ENCODE measurements at regions not wholly inside any gene's neighbourhood (a gene's known extent, or its start where the extent isn't known, plus 50 kb on each side); places are given as distances from the start of the nearest gene placed in this dataset.

- DNase-seq (ENCODE audit: low read depth) = no peak
Observed at GRCh38 chr11:127334466-127334865, 333.9 kb upstream of the KIRREL3 start.

- no peak for DNase-seq (ENCODE audit: low read depth)
Observed at GRCh38 chr11:127332896-127333295, 332.3 kb upstream of the KIRREL3 start.

GRCh38 chr11:127330044-127330443 is 329.5 kb upstream of the KIRREL3 start:
- no peak for DNase-seq (ENCODE audit: low read depth)

GRCh38 chr11:127308291-127308690 is 307.7 kb upstream of the KIRREL3 start:
- DNase-seq (ENCODE audit: low read depth) = no peak

- DNase-seq (ENCODE audit: low read depth) = no peak
Observed at GRCh38 chr11:127307700-127308099, 307.1 kb upstream of the KIRREL3 start.

- DNase-seq (ENCODE audit: low read depth) = no peak
Observed at GRCh38 chr11:127304634-127305033, 304.1 kb upstream of the KIRREL3 start.

- DNase-seq (ENCODE audit: low read depth) = no peak
Observed at GRCh38 chr11:127288926-127289325, 288.4 kb upstream of the KIRREL3 start.

- no peak for DNase-seq (ENCODE audit: low read depth)
Observed at GRCh38 chr11:127281534-127281933, 281.0 kb upstream of the KIRREL3 start.

GRCh38 chr11:127275774-127276173 is 275.2 kb upstream of the KIRREL3 start:
- peak; percentile 95 for DNase-seq (ENCODE audit: low read depth)

GRCh38 chr11:127274328-127274676 is 273.7 kb upstream of the KIRREL3 start:
- peak; percentile 56 for DNase-seq (ENCODE audit: low read depth)

GRCh38 chr11:127273593-127274327 is 273.2 kb upstream of the KIRREL3 start:
- DNase-seq (ENCODE audit: low read depth) = peak; percentile 16

GRCh38 chr11:127270851-127271250 is 270.3 kb upstream of the KIRREL3 start:
- DNase-seq (ENCODE audit: low read depth) = no peak

- DNase-seq (ENCODE audit: low read depth) = no peak
Observed at GRCh38 chr11:127269911-127270310, 269.3 kb upstream of the KIRREL3 start.

- no peak for DNase-seq (ENCODE audit: low read depth)
Observed at GRCh38 chr11:127268932-127269331, 268.4 kb upstream of the KIRREL3 start.

- DNase-seq (ENCODE audit: low read depth) = no peak
Observed at GRCh38 chr11:127268521-127268920, 268.0 kb upstream of the KIRREL3 start.

- DNase-seq (ENCODE audit: low read depth) = no peak
Observed at GRCh38 chr11:127259102-127259501, 258.5 kb upstream of the KIRREL3 start.

GRCh38 chr11:127255209-127255608 is 254.6 kb upstream of the KIRREL3 start:
- no peak for DNase-seq (ENCODE audit: low read depth)

- DNase-seq (ENCODE audit: low read depth) = no peak
Observed at GRCh38 chr11:127252321-127252720, 251.8 kb upstream of the KIRREL3 start.

- DNase-seq (ENCODE audit: low read depth) = no peak
Observed at GRCh38 chr11:127249576-127249975, 249.0 kb upstream of the KIRREL3 start.

GRCh38 chr11:127248476-127248875 is 247.9 kb upstream of the KIRREL3 start:
- no peak for DNase-seq (ENCODE audit: low read depth)

- peak; percentile 78 for DNase-seq (ENCODE audit: low read depth)
Observed at GRCh38 chr11:127247261-127247851, 246.8 kb upstream of the KIRREL3 start.

GRCh38 chr11:127242676-127243075 is 242.1 kb upstream of the KIRREL3 start:
- DNase-seq (ENCODE audit: low read depth) = no peak

GRCh38 chr11:127238321-127238720 is 237.8 kb upstream of the KIRREL3 start:
- no peak for DNase-seq (ENCODE audit: low read depth)

- no peak for DNase-seq (ENCODE audit: low read depth)
Observed at GRCh38 chr11:127236776-127237175, 236.2 kb upstream of the KIRREL3 start.

Data from Daoy (cell line).